IMR-90 (cell line): ENCODE measurements at regions not wholly inside any gene's neighbourhood (a gene's known extent, or its start where the extent isn't known, plus 50 kb on each side); places are given as distances from the start of the nearest gene placed in this dataset.

Experiments used
- ATAC-seq: fragments of 200-7000 bp; cut with Tn5 transposase; 2 replicates; pipeline ENCODE4 v1.9.1; 2020; ENCODE audit warnings: low read depth, mild to moderate bottlenecking, moderate library complexity
- BruUV-seq: library from RNA; stranded (reverse); fragments of 400-500 nt; replicated peaks from 2 replicates; lab custom pipeline; 2021; lab: Mats Ljungman, UMichigan
- CTCF ChIA-PET: fragments of 300-600 bp; formaldehyde crosslinking; extraction: SDS; loops from one replicate; lab custom pipeline; 2021; ENCODE audit warnings: antibody characterized with exemption; lab: Yijun Ruan, JAX
- POLR2A ChIA-PET: fragments of 300-600 bp; sonication (Branson Sonifier 250); formaldehyde crosslinking; loops from one replicate; lab custom pipeline; 2022; ENCODE audit warnings: antibody characterized with exemption; ENCODE audit not compliant: unreplicated experiment; lab: Charles Lee
- DNase-seq: peaks from one replicate; pipeline ENCODE4 v3.0.0; 2013
- H2AFZ ChIP-seq: replicated peaks from 2 replicates; pipeline ENCODE3; 2013; ENCODE audit warnings: low read length, mild to moderate bottlenecking; ENCODE audit not compliant: poor library complexity
- H2AK5ac ChIP-seq: 2 replicates; pipeline ENCODE4 v1.6.1; 2013; ENCODE audit warnings: low read depth, low read length, inconsistent platforms
- H2AK9ac ChIP-seq: replicated peaks from 2 replicates; pipeline ENCODE3; 2013; ENCODE audit warnings: mild to moderate bottlenecking, low read depth, low read length, moderate library complexity; ENCODE audit not compliant: poor library complexity
- H2BK120ac ChIP-seq: 2 replicates; pipeline ENCODE4 v1.6.1; 2013; ENCODE audit warnings: low read depth, low read length, inconsistent platforms
- H2BK15ac ChIP-seq: 3 replicates; pipeline ENCODE4 v1.6.1; 2013; ENCODE audit warnings: low read depth, low read length, inconsistent platforms
- H2BK20ac ChIP-seq: 2 replicates; pipeline ENCODE4 v1.6.1; 2013; ENCODE audit warnings: low read depth, mild to moderate bottlenecking, inconsistent platforms, low read length, moderate library complexity
- H2BK5ac ChIP-seq: 2 replicates; pipeline ENCODE4 v1.6.1; 2013; ENCODE audit warnings: mild to moderate bottlenecking, low read depth, low read length, inconsistent platforms; ENCODE audit not compliant: poor library complexity, severe bottlenecking
- H3K14ac ChIP-seq: replicated peaks from 2 replicates; pipeline ENCODE4 v1.6.1; 2013; ENCODE audit warnings: low read depth, low read length, inconsistent platforms
- H3K18ac ChIP-seq: 2 replicates; pipeline ENCODE4 v1.6.1; 2013; ENCODE audit warnings: low read depth, low read length, control low read depth
- H3K23ac ChIP-seq: 2 replicates; pipeline ENCODE4 v1.6.1; 2013; ENCODE audit warnings: low read depth, low read length, inconsistent platforms
- H3K27ac ChIP-seq: 2 replicates; pipeline ENCODE4 v1.5.1; 2013; ENCODE audit warnings: mild to moderate bottlenecking, control low read depth, low read length; ENCODE audit not compliant: insufficient read depth
- H3K27me3 ChIP-seq: 2 replicates; pipeline ENCODE4 v1.6.1; 2013; ENCODE audit warnings: low read length; ENCODE audit not compliant: control insufficient read depth, insufficient read depth
- H3K36me3 ChIP-seq: 2 replicates; pipeline ENCODE4 v1.6.1; 2013; ENCODE audit warnings: low read length, mixed read lengths; ENCODE audit not compliant: control insufficient read depth, insufficient read depth
- H3K4ac ChIP-seq: 2 replicates; pipeline ENCODE4 v1.6.1; 2013; ENCODE audit warnings: low read depth, low read length, inconsistent platforms
- H3K4me1 ChIP-seq: 2 replicates; pipeline ENCODE4 v1.6.1; 2013; ENCODE audit warnings: low read length, mixed read lengths; ENCODE audit not compliant: control insufficient read depth, insufficient read depth
- H3K4me2 ChIP-seq: 2 replicates; pipeline ENCODE4 v1.6.1; 2013; ENCODE audit warnings: low read depth, mild to moderate bottlenecking, control low read depth, low read length, moderate library complexity
- H3K4me3 ChIP-seq: 2 replicates; pipeline ENCODE4 v1.5.1; 2013; ENCODE audit warnings: low read depth, mild to moderate bottlenecking, control low read depth, low read length, moderate library complexity; ENCODE audit not compliant: insufficient read depth
- H3K56ac ChIP-seq: 2 replicates; pipeline ENCODE4 v1.6.1; 2013; ENCODE audit warnings: low read length, inconsistent platforms; ENCODE audit not compliant: insufficient read depth; ENCODE audit errors: extremely low read depth
- H3K79me1 ChIP-seq, 2 experiments: 2 replicates each; pipeline ENCODE4 v1.6.1; 2013; ENCODE audit warnings: low read length in 2 of 2, inconsistent platforms in 1 of 2, low read depth in 1 of 2
- H3K9ac ChIP-seq: 2 replicates; pipeline ENCODE4 v1.6.1; 2013; ENCODE audit warnings: low read depth, low read length, control low read depth
- H3K9me1 ChIP-seq: 2 replicates; pipeline ENCODE4 v1.6.1; 2013; ENCODE audit warnings: low read length, inconsistent platforms; ENCODE audit not compliant: insufficient read depth
- H3K9me3 ChIP-seq: 2 replicates; pipeline ENCODE4 v1.6.1; 2013; ENCODE audit warnings: low read length; ENCODE audit not compliant: control insufficient read depth, insufficient read depth
- H4K20me1 ChIP-seq: 2 replicates; pipeline ENCODE4 v1.6.1; 2013; ENCODE audit warnings: low read length, inconsistent platforms; ENCODE audit not compliant: insufficient read depth
- H4K5ac ChIP-seq: 2 replicates; pipeline ENCODE4 v1.6.1; 2013; ENCODE audit warnings: mild to moderate bottlenecking, low read depth, low read length, control low read depth
- H4K8ac ChIP-seq, 2 experiments: 2 replicates each; pipeline ENCODE4 v1.6.1; 2013; ENCODE audit warnings: low read depth in 2 of 2, low read length in 2 of 2, control low read depth in 1 of 2, inconsistent platforms in 1 of 2
- H4K91ac ChIP-seq: 2 replicates; pipeline ENCODE4 v1.6.1; 2013; ENCODE audit warnings: low read depth, low read length, inconsistent platforms; ENCODE audit not compliant: insufficient read depth
- BHLHE40 ChIP-seq: fragments of 150-350 bp; IDR thresholded peaks from 2 replicates; pipeline ENCODE4 v1.6.1; 2016; ENCODE audit warnings: mild to moderate bottlenecking, low read depth, low read length
- CEBPB ChIP-seq: IDR thresholded peaks from 2 replicates; pipeline ENCODE4 v1.6.1; 2012; ENCODE audit warnings: low read depth, low read length, improper control_type of control experiment
- CTCF ChIP-seq: conservative IDR thresholded peaks from 2 replicates; pipeline ENCODE4 v1.5.1; 2012; ENCODE audit warnings: mild to moderate bottlenecking, low read depth, low read length, improper control_type of control experiment
- ELK1 ChIP-seq: fragments of 150-350 bp; IDR thresholded peaks from 2 replicates; pipeline ENCODE4 v1.6.1; 2016; ENCODE audit warnings: low read depth, mild to moderate bottlenecking, low read length, moderate library complexity, borderline replicate concordance
- MAFK ChIP-seq: IDR thresholded peaks from 2 replicates; pipeline ENCODE4 v1.6.1; 2012; ENCODE audit warnings: low read depth, low read length, improper control_type of control experiment
- NFE2L2 ChIP-seq: fragments of 150-350 bp; IDR thresholded peaks from 2 replicates; pipeline ENCODE4 v1.6.1; 2016; ENCODE audit warnings: low read depth, mild to moderate bottlenecking, low read length
- WGBS, 2 experiments: methylation state at CpG; one replicate each; pipeline versions ENCODE4 v1.1.5 to v1.1.7; 2013; ENCODE audit warnings: missing lambda C conversion rate in 2 of 2; ENCODE audit not compliant: insufficient read length in 1 of 2; ENCODE audit errors: extremely low coverage in 2 of 2; 5-methylcytosine and 5-hydroxymethylcytosine counted together
- dilution Hi-C: fragments of 300-500 bp; cut with HindIII; formaldehyde crosslinking; loops from one replicate; pipeline ENCODE4 v1.14.3; 2018; ENCODE audit warnings: low sequenced_read_pairs; ENCODE audit not compliant: unreplicated experiment
- in situ Hi-C: fragments of 300-500 bp; cut with MboI; formaldehyde crosslinking; loops from 3 replicates; pipeline ENCODE4 v1.14.3; 2019; ENCODE audit warnings: low sequenced_read_pairs, inconsistent platforms, mixed read lengths
- intact Hi-C: fragments of 100-400 bp; cut with micrococcal nuclease; formaldehyde crosslinking; loops from 2 replicates; pipeline ENCODE4 v1.10.0; 2022

- no peaks in the 10 kb centered on the region for H3K9me1 ChIP-seq
- H3K4me3 ChIP-seq: no peak overlapping the region
- TF ChIP-seq NFE2L2 (no peak), MAFK (no peak), CEBPB (no peak), CTCF (no peak), BHLHE40 (no peak), ELK1 (no peak)
- H3K27me3 ChIP-seq: no peaks in the 10 kb centered on the region
- WGBS, 2 experiments: 100% methylated on average over 1 of the region's 1 CpG; no CpG with 5 or more reads in 1 of the 2 experiments
- no peaks in the 10 kb centered on the region for H3K36me3 ChIP-seq
- no peak overlapping the region for H2BK120ac ChIP-seq
- no peak overlapping the region for H3K18ac ChIP-seq
- no peaks in the 10 kb centered on the region for H4K20me1 ChIP-seq
- H2AK5ac ChIP-seq: no peak overlapping the region
- no peak overlapping the region for H3K9ac ChIP-seq
- no peak overlapping the region for H4K5ac ChIP-seq
- no peak overlapping the region for H3K14ac ChIP-seq
- H3K79me1 ChIP-seq: no peaks in the 10 kb centered on the region
- no peak overlapping the region for H3K4me2 ChIP-seq
- ChIA-PET CTCF (no interaction called here), POLR2A (no interaction called here)
- DNase-seq (no peak), ATAC-seq (no peak)
- no peak overlapping the region for H2BK20ac ChIP-seq
- H2AK9ac ChIP-seq: no peak overlapping the region
- no peak overlapping the region for H3K56ac ChIP-seq
- no peak overlapping the region for H4K8ac ChIP-seq
- in situ Hi-C loops: no loop called here
- BruUV-seq: no TSS peak
- H3K9me3 ChIP-seq: no peaks in the 10 kb centered on the region; the same call in 1 of the 2 replicates
- intact Hi-C loops: no loop called here
- H2BK5ac ChIP-seq: no peak overlapping the region
- H3K4me1 ChIP-seq: no peaks in the 10 kb centered on the region
- H4K91ac ChIP-seq: no peak overlapping the region
- H2BK15ac ChIP-seq: no peak overlapping the region
- dilution Hi-C loops: no loop called here
- no peak overlapping the region for H3K27ac ChIP-seq
- no peak overlapping the region for H3K23ac ChIP-seq
- H3K4ac ChIP-seq: no peak overlapping the region
- no peak overlapping the region for H2AFZ ChIP-seq
Observed at GRCh38 chr3:89586676-89587075, 479.3 kb downstream of the EPHA3 start.
